ENCODE measurements at regions not wholly inside any gene's neighbourhood (a gene's known extent, or its start where the extent isn't known, plus 50 kb on each side); places are given as distances from the start of the nearest gene placed in this dataset.

DNA sequence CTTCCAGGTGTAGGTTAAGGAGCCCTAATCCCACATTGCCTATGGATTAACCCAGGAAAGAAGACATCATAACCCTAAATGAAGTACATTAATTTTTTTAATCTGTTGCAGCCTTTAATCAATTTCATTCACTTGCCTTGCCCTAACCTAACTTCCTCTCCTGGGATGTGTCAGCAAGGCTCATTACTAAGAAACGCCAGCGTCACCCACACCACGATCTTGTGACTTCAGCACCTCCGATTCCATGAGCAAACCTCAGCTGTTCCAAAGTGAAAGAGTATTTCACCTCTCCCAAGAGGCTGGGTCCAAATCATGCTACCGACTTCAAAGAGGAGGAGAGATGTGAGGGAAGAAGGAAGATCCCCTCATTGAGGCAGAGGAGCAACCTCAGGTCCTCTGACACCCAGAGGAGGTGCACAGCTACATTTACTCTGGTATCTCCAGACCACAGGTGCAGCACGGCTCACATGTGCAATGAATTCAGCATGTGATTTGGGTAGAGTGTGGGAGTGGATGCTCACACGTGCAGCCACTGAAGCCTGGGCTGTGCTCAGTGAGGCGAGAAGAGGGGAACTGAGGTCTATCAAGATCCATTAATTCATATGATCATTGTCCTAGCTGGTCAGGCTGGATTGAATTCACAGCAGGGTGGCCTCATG, 134.1 kb downstream of the SLC30A10 start:
- intact Hi-C loops (cut with micrococcal nuclease), result no loop called here
- Mint-ChIP-seq H3K36me3 (ENCODE audit: low read depth) (no peaks in the 10 kb centered on the region), H3K9me3 (no peaks in the 10 kb centered on the region), H3K27me3 (peaks cover 3% of the 10 kb centered on the region), H3K4me1 (ENCODE audit: low read depth) (peaks cover 13% of the 10 kb centered on the region), H3K4me3 (no peak overlapping the region), H3K27ac (no peak overlapping the region)

GRCh38 chr1:219792337-219793021, 135.9 kb downstream of the SLC30A10 start:
- intact Hi-C loops (cut with micrococcal nuclease), result no loop called here
- Mint-ChIP-seq H3K27ac (no peak overlapping the region), H3K27me3 (peaks cover 3% of the 10 kb centered on the region), H3K4me1 (ENCODE audit: low read depth) (peaks cover 9% of the 10 kb centered on the region), H3K36me3 (ENCODE audit: low read depth) (no peaks in the 10 kb centered on the region), H3K4me3 (no peak overlapping the region), H3K9me3 (no peaks in the 10 kb centered on the region)

DNA sequence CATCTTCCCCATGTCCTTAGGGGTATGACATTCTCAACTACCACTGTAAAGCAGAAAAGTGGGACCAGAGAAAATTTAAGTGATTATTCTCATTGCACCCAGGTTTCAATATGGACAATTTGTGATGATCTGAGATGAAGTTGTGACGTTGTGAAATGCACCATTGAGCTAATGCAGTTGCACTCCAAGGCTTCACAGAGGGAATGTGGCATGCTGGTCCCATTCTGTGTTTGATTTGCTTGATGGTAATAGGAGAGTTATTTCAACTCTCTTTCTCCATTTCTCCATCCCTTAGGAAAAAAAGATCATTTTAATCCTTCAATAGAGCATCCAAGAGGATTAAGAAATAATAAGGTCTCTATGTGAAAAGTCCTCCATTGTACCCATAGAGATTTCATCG, 136.6 kb downstream of the SLC30A10 start:
- H3K36me3 Mint-ChIP-seq (ENCODE audit: low read depth), result no peaks in the 10 kb centered on the region

DNA sequence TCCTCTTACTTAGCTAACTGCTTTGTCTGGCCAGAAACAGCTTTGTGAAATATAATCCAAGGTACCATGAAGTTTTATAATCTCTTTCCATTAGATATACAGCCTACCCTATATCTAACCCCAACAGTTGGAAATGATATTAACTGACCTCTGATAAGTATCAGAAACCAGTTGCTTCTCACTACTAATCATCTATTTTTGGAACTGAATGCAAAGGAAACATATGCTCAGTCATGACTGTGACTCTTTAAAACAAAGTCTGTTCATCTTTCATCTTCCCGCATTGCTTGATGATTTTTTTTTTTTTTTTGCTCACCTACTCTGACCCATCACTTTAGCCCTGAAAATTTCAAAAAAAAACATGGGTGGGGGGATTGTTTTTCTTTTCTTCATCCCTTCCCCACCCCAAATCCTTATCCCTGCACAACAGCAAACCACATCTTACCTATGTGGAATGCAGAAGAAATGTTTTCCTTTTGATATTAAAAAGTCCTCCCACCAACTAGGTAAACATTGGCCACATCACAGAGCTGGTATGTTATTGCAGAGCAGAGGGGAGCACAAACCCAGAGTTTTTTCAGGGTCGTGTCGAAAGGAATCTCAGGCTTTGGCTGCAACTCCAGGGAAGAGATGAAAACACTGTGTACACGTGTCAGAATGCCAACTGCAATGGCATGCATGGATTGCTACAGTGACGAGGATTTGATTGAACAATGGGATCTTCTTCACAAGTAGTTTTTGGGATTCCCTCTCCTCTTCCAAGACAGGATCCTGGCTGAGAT, 137.3 kb downstream of the SLC30A10 start:
- H3K36me3 Mint-ChIP-seq (ENCODE audit: low read depth), result no peaks in the 10 kb centered on the region
- H3K27ac Mint-ChIP-seq, result no peak overlapping the region
- peaks cover 3% of the 10 kb centered on the region for H3K27me3 Mint-ChIP-seq
- no peak overlapping the region for H3K4me3 Mint-ChIP-seq
- intact Hi-C loops (cut with micrococcal nuclease), result no loop called here
- H3K9me3 Mint-ChIP-seq, result no peaks in the 10 kb centered on the region
- H3K4me1 Mint-ChIP-seq (ENCODE audit: low read depth), result peaks cover 9% of the 10 kb centered on the region

More for the DNA sequence above, 136.6 kb downstream of the SLC30A10 start:
- intact Hi-C loops (cut with micrococcal nuclease), result no loop called here
- no peak overlapping the region for H3K4me3 Mint-ChIP-seq
- peaks cover 9% of the 10 kb centered on the region for H3K4me1 Mint-ChIP-seq (ENCODE audit: low read depth)
- no peak overlapping the region for H3K27ac Mint-ChIP-seq
- peaks cover 3% of the 10 kb centered on the region for H3K27me3 Mint-ChIP-seq
- no peaks in the 10 kb centered on the region for H3K9me3 Mint-ChIP-seq

GRCh38 chr1:219788700-219789099, 139.7 kb downstream of the SLC30A10 start:
- H3K36me3 Mint-ChIP-seq (ENCODE audit: low read depth), result no peaks in the 10 kb centered on the region
- no peaks in the 10 kb centered on the region for H3K9me3 Mint-ChIP-seq
- intact Hi-C loops (cut with micrococcal nuclease), result no loop called here
- H3K27ac Mint-ChIP-seq, result no peak overlapping the region
- no peaks in the 10 kb centered on the region for H3K27me3 Mint-ChIP-seq
- peaks cover 2% of the 10 kb centered on the region for H3K4me1 Mint-ChIP-seq (ENCODE audit: low read depth)
- H3K4me3 Mint-ChIP-seq, result no peak overlapping the region

DNA sequence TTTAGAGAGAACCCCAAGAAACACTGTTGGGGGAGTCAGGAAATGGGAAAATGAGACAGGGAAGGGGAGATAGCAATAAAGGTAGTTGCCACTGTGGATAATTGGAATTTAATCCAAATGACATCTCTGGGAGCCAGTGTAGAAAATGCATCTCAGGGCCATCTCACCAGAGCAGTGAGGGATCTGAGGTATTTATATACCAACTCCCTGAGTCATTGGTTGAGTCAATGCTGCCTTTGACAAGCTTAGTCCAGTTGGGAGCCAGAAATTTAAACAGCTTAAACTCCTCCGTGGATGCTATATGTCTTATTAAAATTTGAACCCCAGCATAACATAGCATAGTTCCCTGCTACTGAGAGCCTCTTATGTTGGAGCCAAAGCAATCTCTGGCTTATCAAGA, 140.3 kb downstream of the SLC30A10 start:
- no peak overlapping the region for H3K27ac Mint-ChIP-seq
- H3K36me3 Mint-ChIP-seq (ENCODE audit: low read depth), result no peaks in the 10 kb centered on the region
- no peak overlapping the region for H3K4me3 Mint-ChIP-seq
- no peaks in the 10 kb centered on the region for H3K27me3 Mint-ChIP-seq
- intact Hi-C loops (cut with micrococcal nuclease), result no loop called here
- H3K4me1 Mint-ChIP-seq (ENCODE audit: low read depth), result peaks cover 5% of the 10 kb centered on the region
- H3K9me3 Mint-ChIP-seq, result no peaks in the 10 kb centered on the region

- intact Hi-C loops (cut with micrococcal nuclease), result no loop called here
- H3K4me3 Mint-ChIP-seq, result no peak overlapping the region
- no peak overlapping the region for H3K27ac Mint-ChIP-seq
- H3K27me3 Mint-ChIP-seq, result no peaks in the 10 kb centered on the region
- H3K36me3 Mint-ChIP-seq (ENCODE audit: low read depth), result no peaks in the 10 kb centered on the region
- no peaks in the 10 kb centered on the region for H3K9me3 Mint-ChIP-seq
- H3K4me1 Mint-ChIP-seq (ENCODE audit: low read depth), result peaks cover 5% of the 10 kb centered on the region
Measured at GRCh38 chr1:219784660-219785381, 143.5 kb downstream of the SLC30A10 start.

DNA sequence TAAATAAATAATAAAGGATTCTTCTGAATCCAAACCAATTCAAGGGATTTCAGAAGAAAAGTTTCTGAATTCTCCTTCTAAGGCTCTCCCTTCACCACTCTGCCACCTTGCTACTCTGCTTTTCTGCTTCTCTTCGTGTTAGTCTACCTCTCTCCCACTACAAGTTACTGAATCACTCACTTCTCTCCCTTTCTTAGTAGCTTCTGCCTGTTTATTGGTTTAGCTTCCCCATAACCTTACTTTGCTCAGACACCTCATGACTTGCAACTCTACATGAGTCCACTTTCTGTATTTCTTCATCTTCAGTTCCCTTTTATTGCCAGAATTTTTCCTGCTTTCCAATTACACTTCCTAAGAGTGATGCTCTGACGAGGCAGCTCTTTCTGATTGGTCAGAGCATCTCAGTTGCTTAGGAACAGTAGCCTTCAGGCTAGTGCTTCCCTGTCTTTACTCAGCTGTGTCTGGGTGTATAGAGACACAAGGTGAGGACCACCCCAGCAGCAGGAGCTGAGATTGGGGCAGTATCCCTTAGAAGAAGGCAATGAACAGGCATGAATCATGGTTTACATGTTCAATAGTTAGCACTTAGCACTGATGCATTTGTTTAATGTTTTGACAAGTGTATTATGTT, 144.6 kb downstream of the SLC30A10 start:
- Mint-ChIP-seq H3K4me1 (ENCODE audit: low read depth) (peaks cover 5% of the 10 kb centered on the region), H3K36me3 (ENCODE audit: low read depth) (no peaks in the 10 kb centered on the region), H3K9me3 (no peaks in the 10 kb centered on the region), H3K4me3 (no peak overlapping the region), H3K27me3 (no peaks in the 10 kb centered on the region), H3K27ac (no peak overlapping the region)
- intact Hi-C loops (cut with micrococcal nuclease), result no loop called here

DNA sequence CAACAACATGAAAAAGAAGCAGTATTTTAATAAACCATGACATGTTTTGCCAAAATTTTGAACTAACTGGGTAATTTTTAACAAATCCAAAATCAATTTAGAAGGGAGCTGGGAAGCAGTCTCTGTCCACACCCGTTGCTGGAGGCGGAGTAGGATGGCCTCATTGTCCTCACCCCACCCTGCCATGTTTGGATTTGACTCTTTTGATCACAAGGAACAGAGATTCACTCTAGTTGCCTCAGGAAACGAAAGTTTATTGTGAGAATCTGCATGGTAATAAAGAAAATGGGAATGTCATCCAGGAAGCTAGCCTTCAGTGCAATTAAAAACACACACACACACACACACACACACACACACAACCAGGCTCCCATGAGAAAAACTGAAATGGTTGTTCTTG, 145.4 kb downstream of the SLC30A10 start:
- no peaks in the 10 kb centered on the region for H3K9me3 Mint-ChIP-seq
- H3K4me1 Mint-ChIP-seq (ENCODE audit: low read depth), result peaks cover 5% of the 10 kb centered on the region
- no peak overlapping the region for H3K27ac Mint-ChIP-seq
- no peaks in the 10 kb centered on the region for H3K27me3 Mint-ChIP-seq
- no peaks in the 10 kb centered on the region for H3K36me3 Mint-ChIP-seq (ENCODE audit: low read depth)
- no peak overlapping the region for H3K4me3 Mint-ChIP-seq
- intact Hi-C loops (cut with micrococcal nuclease), result no loop called here

DNA sequence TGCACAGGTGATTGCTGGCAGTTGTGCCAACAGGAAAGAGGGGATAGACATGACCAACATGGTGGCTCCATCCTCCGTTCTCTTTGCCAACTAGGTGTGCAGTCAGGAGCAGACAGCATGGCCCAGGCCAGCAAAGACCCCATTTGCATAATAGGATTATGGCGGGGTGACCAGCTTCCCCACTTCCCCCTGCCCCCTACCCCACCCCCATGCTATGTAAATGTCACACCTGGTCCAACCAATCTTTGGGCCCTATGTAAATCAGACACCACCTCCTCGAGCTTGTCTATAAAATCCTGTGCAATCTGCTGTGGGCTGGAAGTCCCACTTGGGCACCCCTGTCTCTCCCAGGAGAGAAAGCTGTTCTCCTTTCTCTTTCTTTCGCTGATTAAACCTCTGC, 146.0 kb downstream of the SLC30A10 start:
- Mint-ChIP-seq H3K27me3 (no peaks in the 10 kb centered on the region), H3K27ac (no peak overlapping the region), H3K36me3 (ENCODE audit: low read depth) (no peaks in the 10 kb centered on the region), H3K4me3 (no peak overlapping the region), H3K9me3 (no peaks in the 10 kb centered on the region), H3K4me1 (ENCODE audit: low read depth) (peaks cover 5% of the 10 kb centered on the region)
- intact Hi-C loops (cut with micrococcal nuclease), result no loop called here

GRCh38 chr1:219781491-219781890, 146.9 kb downstream of the SLC30A10 start:
- no peaks in the 10 kb centered on the region for H3K27me3 Mint-ChIP-seq
- intact Hi-C loops (cut with micrococcal nuclease), result no loop called here
- no peaks in the 10 kb centered on the region for H3K9me3 Mint-ChIP-seq
- no peaks in the 10 kb centered on the region for H3K36me3 Mint-ChIP-seq (ENCODE audit: low read depth)
- H3K4me1 Mint-ChIP-seq (ENCODE audit: low read depth), result peaks cover 5% of the 10 kb centered on the region
- H3K27ac Mint-ChIP-seq, result no peak overlapping the region
- no peak overlapping the region for H3K4me3 Mint-ChIP-seq

DNA sequence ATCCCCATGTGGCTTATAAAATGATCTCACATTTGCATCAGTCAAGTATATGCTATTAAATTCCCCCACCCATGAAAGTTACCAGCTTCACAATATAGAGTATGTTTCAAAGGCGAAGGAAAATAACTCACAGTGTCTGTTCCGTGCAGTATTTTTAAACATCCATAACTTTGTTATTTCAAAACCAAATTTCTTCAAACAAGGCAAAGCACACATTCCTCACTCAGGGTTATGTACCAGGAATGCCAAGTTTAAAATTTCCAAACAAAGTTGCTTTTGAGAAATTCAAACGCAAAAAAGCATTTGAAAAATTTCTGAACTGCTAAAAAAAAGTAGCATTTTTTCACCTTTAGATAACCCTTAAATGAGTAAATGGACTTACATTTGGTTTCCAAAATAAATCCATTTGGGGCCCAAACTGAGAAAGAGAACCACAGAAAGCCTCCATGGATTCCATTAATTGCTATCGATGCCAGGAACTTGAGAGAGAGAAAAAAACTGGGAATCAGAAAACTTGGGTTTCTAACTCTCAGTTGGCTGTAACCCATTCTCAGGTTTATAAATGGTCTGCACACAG, 149.5 kb downstream of the SLC30A10 start:
- Mint-ChIP-seq H3K27ac (no peak overlapping the region), H3K4me1 (ENCODE audit: low read depth) (peaks cover 5% of the 10 kb centered on the region), H3K4me3 (no peak overlapping the region), H3K27me3 (no peaks in the 10 kb centered on the region), H3K9me3 (no peaks in the 10 kb centered on the region), H3K36me3 (ENCODE audit: low read depth) (no peaks in the 10 kb centered on the region)
- intact Hi-C loops (cut with micrococcal nuclease), result no loop called here

GRCh38 chr1:219778110-219778509, 150.2 kb downstream of the SLC30A10 start:
- Mint-ChIP-seq H3K4me3 (no peak overlapping the region), H3K36me3 (ENCODE audit: low read depth) (no peaks in the 10 kb centered on the region), H3K4me1 (ENCODE audit: low read depth) (no peaks in the 10 kb centered on the region), H3K27me3 (no peaks in the 10 kb centered on the region), H3K9me3 (no peaks in the 10 kb centered on the region), H3K27ac (no peak overlapping the region)
- intact Hi-C loops (cut with micrococcal nuclease), result no loop called here

All from dendritic cell treated with granulocyte-macrophage colony-stimulating factor and Interleukin-4, amounts not matched to agents 40 ng/mL and 50 ng/mL, for 4 days (primary cell).